SK-N-MC (cell line): ENCODE measurements at regions not wholly inside any gene's neighbourhood (a gene's known extent, or its start where the extent isn't known, plus 50 kb on each side); places are given as distances from the start of the nearest gene placed in this dataset.

Experiments
- EZH2 ChIP-seq: fragments of 200-600 bp; sonication (generic); IDR thresholded peaks from one replicate; pipeline ENCODE4 v1.6.1; 2017; ENCODE audit warnings: antibody characterized with exemption
- POLR2AphosphoS5 ChIP-seq: IDR thresholded peaks from 2 replicates; pipeline ENCODE4 v1.6.1; 2012; ENCODE audit warnings: mild to moderate bottlenecking, low read depth, low read length, borderline replicate concordance

GRCh38 chr11:22989371-22989770 lies 129.1 kb upstream of the CCDC179 start:
- TF ChIP-seq EZH2 = no peak
- TF ChIP-seq POLR2AphosphoS5 = no peak
